Glomerular visceral epithelial cell (primary cell): ENCODE measurements at regions not wholly inside any gene's neighbourhood (a gene's known extent, or its start where the extent isn't known, plus 50 kb on each side); places are given as distances from the start of the nearest gene placed in this dataset.
"Not testable (repeated sequence)": the region's sequence is repeated elsewhere in the genome, so short reads cannot be mapped to it uniquely, and the experiment has no call there.

ENCODE experiments used
- DNase-seq: peaks from one replicate; pipeline ENCODE4 v3.0.0-alpha.2; 2016; ENCODE audit errors: extremely low spot score

DNA sequence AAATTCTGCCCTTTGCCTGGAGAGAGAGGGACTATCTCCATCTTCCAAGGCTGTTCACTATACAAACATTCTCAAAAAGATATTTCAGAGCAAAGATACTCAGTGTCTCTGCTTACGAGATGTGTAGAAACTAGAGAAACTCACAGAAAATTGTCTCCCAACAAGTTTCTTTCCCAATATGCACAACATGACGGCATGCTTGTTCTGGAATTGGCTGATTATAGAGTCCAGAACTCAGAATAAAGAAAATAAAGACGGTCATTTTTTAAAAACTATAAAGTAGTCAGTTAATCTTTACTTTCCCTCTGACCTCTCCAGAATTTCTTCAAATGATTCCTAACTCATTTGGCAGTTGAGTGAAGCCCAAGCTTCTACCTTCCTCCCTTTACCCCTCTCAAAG is 285.5 kb upstream of the KLF3 start:
- no peak for DNase-seq

- no peak for DNase-seq
Measured at GRCh38 chr4:38381788-38382187, 282.2 kb upstream of the KLF3 start.

- no peak for DNase-seq
Measured at GRCh38 chr4:38382520-38382919, 281.5 kb upstream of the KLF3 start.

GRCh38 chr4:38383646-38384121 is 280.3 kb upstream of the KLF3 start:
- DNase-seq = no peak

DNA sequence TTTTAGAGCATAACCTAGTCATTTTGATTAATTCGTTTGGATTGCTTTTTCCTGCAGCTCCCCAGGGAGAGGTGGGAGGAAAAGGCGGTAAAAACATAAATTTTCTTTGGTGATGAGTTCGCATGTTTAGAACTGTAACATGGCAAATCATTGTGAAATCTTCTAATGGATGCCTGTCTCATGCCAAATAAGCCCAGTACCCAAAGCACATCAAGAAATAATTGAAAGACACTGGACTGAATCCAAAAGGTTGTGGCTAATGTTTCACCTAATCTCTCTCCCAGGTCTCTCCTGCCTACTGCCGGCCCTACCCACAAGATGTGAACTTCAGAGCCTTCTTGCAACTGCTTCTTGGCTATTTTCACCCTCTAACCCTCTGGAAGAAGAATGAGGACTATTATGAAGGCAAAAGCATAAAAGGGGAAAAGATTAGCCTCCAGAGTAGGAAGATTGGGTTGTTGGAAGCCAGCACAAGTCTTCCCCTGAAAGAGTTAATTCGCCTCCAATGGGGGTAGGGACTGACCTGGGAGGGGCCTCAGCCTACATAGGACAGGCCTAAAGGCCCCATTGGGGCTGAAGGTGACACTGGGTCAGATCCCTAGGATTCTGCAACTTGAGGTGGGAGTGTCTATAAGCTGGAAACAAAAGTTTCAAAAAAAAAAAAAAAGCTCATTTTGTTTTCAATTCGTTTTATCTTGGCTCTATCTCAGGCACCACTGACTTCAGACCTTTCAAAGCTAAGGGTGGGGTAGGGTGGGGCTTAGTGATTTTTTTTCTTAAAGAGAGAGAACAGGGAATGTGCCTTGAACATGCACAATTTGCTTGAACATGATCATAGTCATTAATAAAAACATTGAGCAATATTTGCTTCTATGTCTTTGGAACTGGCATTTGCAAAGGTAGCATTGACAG is 278.6 kb upstream of the KLF3 start:
- peak; percentile 77 for DNase-seq

DNA sequence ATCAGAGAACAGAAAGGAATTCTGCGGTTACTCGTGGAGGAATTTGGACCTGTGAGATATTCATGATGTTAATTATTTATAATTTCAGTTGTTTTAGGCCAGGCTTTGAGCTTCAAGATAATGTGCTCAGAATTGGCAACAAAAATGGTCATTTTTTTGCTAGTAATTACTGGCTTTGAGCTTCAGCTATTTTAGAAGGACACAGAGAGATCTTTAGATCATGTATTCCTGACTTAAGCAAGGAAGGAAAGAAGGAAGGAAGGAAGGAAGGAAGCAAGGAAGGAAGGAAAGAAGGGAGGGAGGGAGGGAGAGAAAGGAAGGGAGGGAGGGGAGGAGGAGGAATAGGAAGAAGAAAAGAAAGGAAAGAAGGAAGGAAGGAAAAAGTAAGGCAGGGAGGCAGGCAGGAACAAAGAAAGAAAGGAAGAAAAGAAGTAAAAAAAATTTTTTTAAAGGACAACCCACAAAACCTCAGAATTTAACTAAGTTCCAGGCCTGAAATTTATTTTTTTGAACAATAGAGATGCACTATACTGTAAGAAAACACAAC is 277.9 kb upstream of the KLF3 start:
- DNase-seq = no peak

GRCh38 chr4:38386654-38387188 is 277.3 kb upstream of the KLF3 start:
- no peak for DNase-seq

DNA sequence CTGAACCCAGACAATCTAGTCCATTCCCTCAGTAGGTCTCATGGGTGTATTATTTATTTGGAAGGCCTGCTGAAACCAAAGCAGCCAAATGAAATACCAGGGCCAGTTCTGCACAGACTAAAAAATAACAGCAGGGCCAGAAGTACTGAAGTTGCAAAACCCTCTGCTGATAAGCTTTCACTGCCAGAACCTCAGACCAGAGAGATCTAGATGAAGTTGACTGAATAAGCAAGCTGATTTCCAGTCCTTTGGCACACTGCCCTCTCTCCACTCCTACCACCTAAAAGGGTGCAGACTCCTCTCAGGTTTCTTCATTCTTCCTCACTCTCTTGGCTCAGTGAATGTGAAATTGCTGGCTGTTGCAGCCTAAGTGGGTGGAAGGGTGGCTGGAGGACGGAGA is 276.7 kb upstream of the KLF3 start:
- DNase-seq = no peak

DNA sequence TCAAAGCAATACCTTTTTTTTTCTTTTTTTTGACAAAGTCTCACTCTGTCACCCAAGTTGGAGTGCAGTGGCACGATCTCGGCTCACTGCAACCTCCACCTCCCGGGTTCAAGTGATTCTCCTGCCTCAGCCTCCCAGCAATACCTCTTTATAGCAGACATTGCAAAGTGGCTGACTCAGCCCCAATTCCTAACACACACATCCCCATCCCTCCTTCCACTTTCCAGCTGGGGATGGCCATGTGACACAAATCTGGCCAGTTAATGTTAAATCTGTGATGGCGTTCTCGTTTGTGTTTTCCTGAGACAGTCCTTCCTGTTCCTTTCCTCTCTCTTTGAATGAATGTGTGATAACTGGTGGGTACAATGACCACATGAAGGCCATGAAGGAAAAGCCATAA is 276.2 kb upstream of the KLF3 start:
- no peak for DNase-seq

- DNase-seq = not testable (repeated sequence)
Measured at GRCh38 chr4:38388907-38389306, 275.1 kb upstream of the KLF3 start.

- no peak for DNase-seq
Measured at GRCh38 chr4:38390969-38391545, 272.9 kb upstream of the KLF3 start.

DNA sequence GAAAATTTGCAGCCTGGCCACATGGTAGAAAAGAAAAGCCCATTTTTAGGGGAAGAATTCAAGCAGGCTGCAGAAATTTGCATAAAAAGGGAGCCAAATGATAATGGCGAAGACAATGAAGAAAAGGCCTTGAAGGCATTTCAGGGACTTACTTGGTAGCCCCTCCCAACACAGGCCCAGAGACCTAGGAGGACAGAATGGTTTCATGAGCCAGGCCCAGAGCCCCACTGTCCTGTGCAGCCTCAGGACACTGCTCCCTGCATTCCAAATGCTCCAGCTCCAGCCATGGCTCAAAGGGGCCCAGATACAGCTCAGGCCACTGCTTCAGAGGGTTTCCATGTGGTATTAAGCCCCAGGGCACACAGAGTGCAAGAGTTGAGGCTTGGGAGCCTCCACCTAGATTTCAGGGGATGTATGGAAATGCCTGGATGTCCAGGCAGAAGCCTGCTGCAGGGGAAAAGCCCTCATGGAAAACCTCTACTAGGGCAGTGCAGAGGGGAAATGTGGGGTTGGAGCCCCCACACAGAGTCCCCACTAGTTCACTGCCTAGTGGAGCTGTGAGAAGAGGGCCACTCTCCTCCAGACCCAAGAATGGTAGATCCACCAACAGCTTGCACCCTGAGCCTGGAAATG is 271.7 kb upstream of the KLF3 start:
- no peak for DNase-seq

DNA sequence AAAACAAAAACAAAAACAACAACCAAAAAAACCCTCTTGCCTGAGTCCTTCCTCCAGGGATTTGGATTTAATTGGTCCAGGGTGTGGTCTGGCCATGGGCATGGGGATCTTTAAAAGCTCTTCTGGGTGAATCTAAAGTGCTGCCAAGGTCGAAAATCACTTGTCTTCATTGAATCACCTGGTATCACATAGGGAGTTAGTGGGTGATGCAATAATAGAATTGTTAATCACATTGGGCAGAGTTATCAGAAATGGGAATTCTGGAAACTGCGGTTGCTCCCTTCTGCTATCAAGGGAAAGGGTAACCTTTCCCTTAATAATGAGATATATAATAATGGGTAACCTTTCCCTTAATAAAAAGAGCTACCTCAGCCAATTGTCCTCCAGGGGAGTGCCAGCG is 267.9 kb upstream of the KLF3 start:
- DNase-seq = no peak

- no peak for DNase-seq
Measured at GRCh38 chr4:38396845-38397547, 267.0 kb upstream of the KLF3 start.

- DNase-seq = no peak
Measured at GRCh38 chr4:38400946-38401345, 263.1 kb upstream of the KLF3 start.

DNA sequence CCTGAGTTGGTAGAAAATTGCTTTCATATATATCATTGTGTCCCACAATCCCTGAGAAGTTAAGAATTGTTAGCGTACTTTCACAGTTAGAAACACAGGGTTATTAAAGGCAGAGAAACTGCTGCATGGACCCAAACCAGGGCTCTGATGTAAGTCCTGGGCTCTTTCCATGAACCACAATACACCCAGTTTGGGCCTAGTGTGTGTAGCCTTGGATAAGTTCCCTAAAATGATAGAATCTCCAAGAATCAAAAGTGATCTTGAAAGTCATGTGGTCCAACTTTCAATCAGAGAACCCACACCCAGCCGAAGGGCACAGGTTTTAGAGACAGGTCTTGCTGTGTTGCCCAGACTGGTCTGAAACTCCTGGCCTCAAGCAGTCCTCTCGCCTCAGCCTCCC is 257.8 kb upstream of the KLF3 start:
- DNase-seq = no peak

DNA sequence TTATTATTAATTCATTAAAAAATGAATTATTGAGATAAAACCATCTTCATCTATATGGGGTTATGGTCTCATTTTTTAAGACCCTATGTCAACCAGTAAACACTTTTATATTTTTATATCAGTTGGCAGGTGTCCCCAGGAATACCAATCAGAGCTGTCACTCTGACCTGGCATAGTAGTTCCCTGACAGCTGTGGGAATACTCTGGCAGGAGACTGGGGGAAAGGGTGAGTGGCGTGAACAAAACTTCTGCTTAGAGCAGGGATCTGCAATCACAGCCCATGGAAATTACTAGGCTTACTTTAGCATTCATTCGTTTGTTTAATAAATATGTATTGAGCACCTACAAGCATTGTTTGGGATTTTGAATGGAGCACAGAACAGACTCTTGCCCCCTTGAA is 254.1 kb upstream of the KLF3 start:
- no peak for DNase-seq

- DNase-seq = no peak
Measured at GRCh38 chr4:38411092-38411491, 252.9 kb upstream of the KLF3 start.

DNA sequence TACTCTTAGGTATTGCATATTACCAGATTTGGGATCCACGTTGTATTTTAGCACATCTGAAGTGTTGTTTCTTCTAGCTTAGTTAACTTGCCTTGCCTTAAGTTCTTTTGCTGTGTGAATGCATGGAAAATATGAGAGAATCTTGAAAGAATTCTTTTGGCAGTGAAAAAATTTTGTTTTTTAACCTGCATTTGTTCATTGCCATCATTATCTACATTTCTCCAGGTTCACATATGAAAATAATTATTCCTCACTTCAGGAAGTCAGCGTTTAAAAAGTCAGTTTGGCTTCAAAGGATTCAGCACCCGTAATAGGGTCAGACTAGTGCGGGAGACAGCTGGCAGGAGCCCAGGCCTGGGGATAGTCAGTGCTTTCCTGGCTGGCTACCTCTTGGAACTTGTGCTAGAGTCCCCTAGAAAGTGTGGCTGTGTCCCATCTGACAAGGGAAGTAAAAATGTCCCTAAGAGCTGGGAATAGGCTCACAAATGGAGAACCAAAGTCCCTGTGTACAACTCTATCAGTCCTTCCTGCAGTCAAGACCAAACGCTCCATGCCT is 251.9 kb upstream of the KLF3 start:
- no peak for DNase-seq

DNA sequence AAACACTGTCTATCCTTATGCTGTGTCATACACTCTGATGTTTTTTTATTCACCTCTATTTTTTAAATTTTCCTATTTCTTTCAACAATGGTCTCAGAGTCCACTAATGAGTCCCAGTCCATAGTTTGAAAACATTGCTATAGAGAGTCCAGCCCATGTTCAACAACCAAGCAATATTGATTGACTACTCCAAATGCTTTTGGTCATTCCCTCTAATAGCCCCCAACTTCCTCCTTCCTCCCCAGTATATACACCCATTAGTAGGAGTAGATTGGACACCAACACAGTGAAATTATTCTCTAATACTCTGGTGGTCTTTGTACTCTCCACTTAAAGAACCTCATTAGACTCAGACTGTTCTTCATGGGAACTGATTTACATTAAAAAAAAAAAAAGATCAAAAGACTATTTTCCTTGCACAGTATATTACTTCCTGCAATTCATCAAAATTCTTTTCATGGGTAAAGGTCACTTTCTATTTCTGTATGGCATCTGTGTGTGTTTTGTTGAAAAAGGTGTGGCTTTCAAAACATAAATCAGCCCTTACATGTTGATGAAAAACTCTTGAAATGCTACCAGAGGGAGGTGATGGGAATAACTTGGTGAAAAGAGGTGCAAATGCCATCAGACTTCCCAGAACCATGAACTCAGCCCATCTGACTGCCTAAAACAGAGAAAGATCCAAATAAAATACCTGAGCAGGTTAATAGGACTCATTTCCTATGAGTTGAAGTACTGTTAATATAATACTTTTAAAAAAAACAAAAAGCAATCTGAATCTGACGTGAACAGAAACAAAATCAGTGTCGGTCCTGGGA is 250.3 kb upstream of the KLF3 start:
- no peak for DNase-seq
